ENCODE measurements at regions not wholly inside any gene's neighbourhood (a gene's known extent, or its start where the extent isn't known, plus 50 kb on each side); places are given as distances from the start of the nearest gene placed in this dataset.

DNA sequence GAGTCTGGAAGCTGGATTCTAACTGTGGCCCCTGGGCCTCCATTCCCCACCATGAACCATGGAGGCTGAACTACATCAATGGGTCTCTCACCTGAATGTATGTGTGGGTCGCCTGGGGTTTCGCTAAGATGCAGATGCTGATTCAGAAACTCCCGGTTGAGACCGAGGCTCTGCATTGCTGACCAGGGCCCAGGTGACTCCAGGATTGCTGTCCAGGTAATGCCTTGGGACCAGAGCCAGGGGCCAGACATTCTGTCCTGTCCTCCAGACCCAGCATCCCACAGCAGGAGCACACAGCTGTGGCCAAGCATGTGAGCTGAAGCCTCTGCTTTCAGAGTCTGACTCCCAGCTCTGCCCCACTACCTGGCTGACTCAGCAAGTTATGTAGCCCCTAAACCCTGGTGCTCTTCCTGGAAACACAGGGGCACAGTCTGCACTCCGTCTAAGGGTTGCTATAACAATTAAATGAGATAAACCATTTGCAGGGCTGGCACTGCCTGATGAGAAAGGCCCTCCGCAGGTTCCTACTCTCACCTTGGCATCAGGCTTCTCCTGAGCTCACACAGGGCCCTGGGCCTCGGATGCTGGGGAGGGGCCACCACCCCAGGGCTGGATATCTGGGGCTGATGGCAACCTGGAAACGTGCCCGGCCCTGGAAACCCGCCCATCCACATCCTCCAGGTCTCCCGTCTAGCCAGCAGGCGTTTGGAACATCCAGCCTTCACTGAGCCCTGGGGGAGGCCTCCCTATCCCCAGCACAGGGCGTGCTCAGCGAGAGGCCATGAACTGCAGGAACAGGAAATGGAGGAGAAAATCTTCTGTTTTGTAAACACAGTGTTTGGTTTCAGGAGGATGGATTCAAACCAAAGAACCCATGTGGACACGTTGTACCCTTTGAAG, 175.7 kb downstream of the DLL1 start:
- Histone ChIP-seq H3K27ac (no peak overlapping the region), H3K4me3 (no peak overlapping the region), H3K27me3 (peaks cover 0 to 13% (median 0%) of the 10 kb centered on the region in 4 donors), H3K36me3 (no peaks in the 10 kb centered on the region), H3K4me1 (peaks cover 0 to 17% (median 0%) of the 10 kb centered on the region in 3 donors), H3K9me3 (peaks cover 0 to 10% (median 2%) of the 10 kb centered on the region in 3 donors)
- 72 to 77% methylated on average over 2 to 13 of the region's 15 CpGs for WGBS, 2 donors
- intact Hi-C loops (cut with DNase I): no loop called here
- no peak for DNase-seq
- TF ChIP-seq POLR2A (IDR thresholded peaks at IDR 0.05): no peak
- TF ChIP-seq, protein P1, sequence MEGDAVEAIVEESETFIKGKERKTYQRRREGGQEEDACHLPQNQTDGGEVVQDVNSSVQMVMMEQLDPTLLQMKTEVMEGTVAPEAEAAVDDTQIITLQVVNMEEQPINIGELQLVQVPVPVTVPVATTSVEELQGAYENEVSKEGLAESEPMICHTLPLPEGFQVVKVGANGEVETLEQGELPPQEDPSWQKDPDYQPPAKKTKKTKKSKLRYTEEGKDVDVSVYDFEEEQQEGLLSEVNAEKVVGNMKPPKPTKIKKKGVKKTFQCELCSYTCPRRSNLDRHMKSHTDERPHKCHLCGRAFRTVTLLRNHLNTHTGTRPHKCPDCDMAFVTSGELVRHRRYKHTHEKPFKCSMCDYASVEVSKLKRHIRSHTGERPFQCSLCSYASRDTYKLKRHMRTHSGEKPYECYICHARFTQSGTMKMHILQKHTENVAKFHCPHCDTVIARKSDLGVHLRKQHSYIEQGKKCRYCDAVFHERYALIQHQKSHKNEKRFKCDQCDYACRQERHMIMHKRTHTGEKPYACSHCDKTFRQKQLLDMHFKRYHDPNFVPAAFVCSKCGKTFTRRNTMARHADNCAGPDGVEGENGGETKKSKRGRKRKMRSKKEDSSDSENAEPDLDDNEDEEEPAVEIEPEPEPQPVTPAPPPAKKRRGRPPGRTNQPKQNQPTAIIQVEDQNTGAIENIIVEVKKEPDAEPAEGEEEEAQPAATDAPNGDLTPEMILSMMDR (IDR thresholded peaks at IDR 0.05): no peak

DNA sequence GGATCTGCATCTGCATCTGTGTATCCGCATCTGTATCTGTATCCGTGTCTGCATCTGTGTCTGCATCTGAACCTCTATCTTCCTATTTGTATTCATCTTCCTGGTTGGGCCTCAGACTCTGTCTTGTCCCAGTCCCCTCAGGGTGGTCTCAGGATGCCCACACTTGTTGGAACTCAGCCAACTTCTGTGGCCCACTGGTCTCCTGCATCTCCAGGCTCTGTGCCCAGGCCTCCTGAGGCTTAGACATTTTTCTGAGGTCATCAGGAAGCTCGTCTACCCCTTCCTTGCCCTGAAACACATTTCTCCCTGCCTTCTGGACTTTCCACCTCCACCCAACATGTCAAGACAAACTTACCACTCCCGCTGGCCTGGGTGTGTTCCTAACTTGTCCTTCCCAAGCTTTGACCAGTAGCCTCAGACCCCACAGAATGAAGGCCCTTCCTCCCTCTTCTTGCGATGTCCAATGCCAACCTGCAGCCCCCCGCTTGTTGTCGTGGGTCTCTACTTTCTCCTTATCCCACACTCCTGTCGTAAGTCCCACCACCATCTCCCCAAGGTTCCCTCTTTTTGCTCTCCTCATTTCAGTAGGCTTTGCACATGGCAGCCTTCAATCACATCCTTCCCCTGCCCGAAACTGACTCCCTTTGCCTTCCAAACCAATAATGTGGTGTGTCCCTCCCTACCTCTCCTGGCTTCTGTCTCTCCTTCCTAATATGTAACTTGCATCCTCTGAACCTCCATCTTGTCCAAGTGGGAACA, 176.5 kb downstream of the DLL1 start:
- no peak overlapping the region for H3K27ac ChIP-seq
- no peak overlapping the region for H3K4me3 ChIP-seq
- TF ChIP-seq, protein P1 (IDR thresholded peaks at IDR 0.05): no peak
- TF ChIP-seq POLR2A (IDR thresholded peaks at IDR 0.05): no peak
- DNase-seq: no peak
- 85 to 88% methylated on average over 9 of the region's 9 CpGs for WGBS, 2 donors
- peaks cover 0 to 2% (median 0%) of the 10 kb centered on the region in 3 donors for H3K9me3 ChIP-seq
- intact Hi-C loops (cut with DNase I): no loop called here
- H3K36me3 ChIP-seq: no peaks in the 10 kb centered on the region
- peaks cover 0 to 17% (median 0%) of the 10 kb centered on the region in 3 donors for H3K4me1 ChIP-seq
- peaks cover 0 to 13% (median 0%) of the 10 kb centered on the region in 4 donors for H3K27me3 ChIP-seq

DNA sequence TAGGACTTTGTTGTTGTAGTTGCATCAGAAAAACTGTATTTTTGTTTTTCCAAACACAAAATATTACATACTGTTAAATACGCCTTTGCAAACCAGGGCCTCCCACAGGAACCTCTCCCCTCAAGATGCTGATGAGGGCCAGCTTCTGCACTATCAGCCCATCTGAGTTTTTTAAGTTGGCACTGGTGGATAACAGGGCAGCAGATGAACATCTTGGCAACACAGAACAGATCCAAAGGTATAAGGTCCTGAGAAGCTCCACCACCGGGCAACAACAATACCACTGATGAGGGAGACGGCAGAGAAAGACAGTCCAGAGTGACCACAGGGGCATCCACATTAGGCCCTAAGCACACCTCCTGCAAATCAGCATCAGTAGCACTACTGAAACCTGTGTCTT, 177.7 kb downstream of the DLL1 start:
- intact Hi-C loops (cut with DNase I): no loop called here
- 88 to 90% methylated on average over 1 to 3 of the region's 3 CpGs for WGBS, 2 donors
- Histone ChIP-seq H3K27ac (no peak overlapping the region), H3K4me3 (no peak overlapping the region), H3K36me3 (no peaks in the 10 kb centered on the region), H3K9me3 (no peaks in the 10 kb centered on the region), H3K4me1 (peaks cover 0 to 17% (median 0%) of the 10 kb centered on the region in 3 donors), H3K27me3 (peaks cover 0 to 13% (median 0%) of the 10 kb centered on the region in 4 donors)
- TF ChIP-seq POLR2A (IDR thresholded peaks at IDR 0.05): no peak
- TF ChIP-seq, protein P1 (IDR thresholded peaks at IDR 0.05): no peak
- DNase-seq: no peak

DNA sequence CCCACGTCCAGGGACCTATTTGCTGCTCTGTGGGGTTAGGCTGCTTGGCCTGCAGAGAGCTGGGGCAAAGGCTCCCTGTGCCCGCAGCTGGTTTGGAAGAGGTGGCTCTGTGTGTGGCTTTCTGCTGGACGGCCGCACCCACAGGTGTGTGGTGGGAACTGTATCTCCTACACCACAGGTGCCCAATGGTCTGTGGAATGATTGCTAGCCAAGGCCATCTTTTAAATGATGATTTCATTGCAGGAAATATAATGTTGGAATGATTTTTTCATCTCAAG, 178.4 kb downstream of the DLL1 start:
- Histone ChIP-seq H3K9me3 (no peaks in the 10 kb centered on the region), H3K4me3 (no peak overlapping the region), H3K27ac (no peak overlapping the region), H3K4me1 (peaks cover 0 to 17% (median 0%) of the 10 kb centered on the region in 3 donors), H3K27me3 (peaks cover 0 to 13% (median 0%) of the 10 kb centered on the region in 4 donors), H3K36me3 (no peaks in the 10 kb centered on the region)
- no peak for DNase-seq
- 100% methylated on average over 1 of the region's 4 CpGs; no CpG with 5 or more reads in 1 of the 2 donors for WGBS, 2 donors
- TF ChIP-seq, protein P1 (IDR thresholded peaks at IDR 0.05): no peak
- TF ChIP-seq POLR2A (IDR thresholded peaks at IDR 0.05): no peak
- intact Hi-C loops (cut with DNase I): no loop called here
